SU-DHL-6 (cell line): ENCODE measurements at regions not wholly inside any gene's neighbourhood (a gene's known extent, or its start where the extent isn't known, plus 50 kb on each side); places are given as distances from the start of the nearest gene placed in this dataset.

Experiments
- EZH2phosphoT487 ChIP-seq: fragments of 200-600 bp; sonication (generic), shearing (Covaris generic); conservative IDR thresholded peaks from 2 replicates; pipeline ENCODE4 v1.6.1; 2018; ENCODE audit warnings: mild to moderate bottlenecking, antibody characterized with exemption, low read length, moderate library complexity, mixed read lengths
- TF ChIP-seq, protein P1 (sequence below): fragments of 200-600 bp; sonication (generic); IDR thresholded peaks from one replicate; pipeline ENCODE4 v1.5.1; 2017; ENCODE audit warnings: antibody characterized with exemption, mild to moderate bottlenecking, low read length, moderate library complexity; ENCODE audit not compliant: insufficient read depth, poor library complexity, severe bottlenecking

DNA sequence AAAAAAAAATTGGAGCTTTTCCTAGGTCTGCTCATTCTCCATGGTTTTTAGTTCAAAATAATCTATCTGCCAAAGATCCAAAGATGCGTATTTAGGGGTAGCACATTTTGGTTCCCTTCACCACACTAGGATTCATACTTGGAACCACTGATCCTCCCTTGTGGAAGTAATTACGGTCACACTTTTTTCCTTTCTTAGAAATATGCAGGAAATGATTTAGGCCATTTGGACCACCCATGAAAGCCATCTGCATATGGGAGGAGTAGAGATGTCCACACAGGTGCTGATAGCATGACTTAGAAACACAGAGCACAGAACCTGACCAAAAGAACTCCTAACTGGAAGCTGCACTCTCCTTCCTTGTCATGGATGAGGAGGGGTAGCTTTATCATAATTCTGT is 105.9 kb upstream of the RAI14 start:
- TF ChIP-seq, protein P1, sequence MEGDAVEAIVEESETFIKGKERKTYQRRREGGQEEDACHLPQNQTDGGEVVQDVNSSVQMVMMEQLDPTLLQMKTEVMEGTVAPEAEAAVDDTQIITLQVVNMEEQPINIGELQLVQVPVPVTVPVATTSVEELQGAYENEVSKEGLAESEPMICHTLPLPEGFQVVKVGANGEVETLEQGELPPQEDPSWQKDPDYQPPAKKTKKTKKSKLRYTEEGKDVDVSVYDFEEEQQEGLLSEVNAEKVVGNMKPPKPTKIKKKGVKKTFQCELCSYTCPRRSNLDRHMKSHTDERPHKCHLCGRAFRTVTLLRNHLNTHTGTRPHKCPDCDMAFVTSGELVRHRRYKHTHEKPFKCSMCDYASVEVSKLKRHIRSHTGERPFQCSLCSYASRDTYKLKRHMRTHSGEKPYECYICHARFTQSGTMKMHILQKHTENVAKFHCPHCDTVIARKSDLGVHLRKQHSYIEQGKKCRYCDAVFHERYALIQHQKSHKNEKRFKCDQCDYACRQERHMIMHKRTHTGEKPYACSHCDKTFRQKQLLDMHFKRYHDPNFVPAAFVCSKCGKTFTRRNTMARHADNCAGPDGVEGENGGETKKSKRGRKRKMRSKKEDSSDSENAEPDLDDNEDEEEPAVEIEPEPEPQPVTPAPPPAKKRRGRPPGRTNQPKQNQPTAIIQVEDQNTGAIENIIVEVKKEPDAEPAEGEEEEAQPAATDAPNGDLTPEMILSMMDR = no peak
- no peak for TF ChIP-seq EZH2phosphoT487
